SHP77 treated with DMSO at 0.1 percent for 48 hours (cell line): ENCODE measurements at regions not wholly inside any gene's neighbourhood (a gene's known extent, or its start where the extent isn't known, plus 50 kb on each side); places are given as distances from the start of the nearest gene placed in this dataset.
"Not testable (repeated sequence)": the region's sequence is repeated elsewhere in the genome, so short reads cannot be mapped to it uniquely, and the experiment has no call there.

Experiments used
- DNase-seq: peaks from one replicate; lab custom pipeline; 2025; lab: John Stamatoyannopoulos, UW

- no peak for DNase-seq
Measured at GRCh38 chr4:74544655-74545361, 99.9 kb downstream of the AREG start.

GRCh38 chr4:74545448-74545847 lies 100.5 kb downstream of the AREG start:
- DNase-seq = no peak

DNA sequence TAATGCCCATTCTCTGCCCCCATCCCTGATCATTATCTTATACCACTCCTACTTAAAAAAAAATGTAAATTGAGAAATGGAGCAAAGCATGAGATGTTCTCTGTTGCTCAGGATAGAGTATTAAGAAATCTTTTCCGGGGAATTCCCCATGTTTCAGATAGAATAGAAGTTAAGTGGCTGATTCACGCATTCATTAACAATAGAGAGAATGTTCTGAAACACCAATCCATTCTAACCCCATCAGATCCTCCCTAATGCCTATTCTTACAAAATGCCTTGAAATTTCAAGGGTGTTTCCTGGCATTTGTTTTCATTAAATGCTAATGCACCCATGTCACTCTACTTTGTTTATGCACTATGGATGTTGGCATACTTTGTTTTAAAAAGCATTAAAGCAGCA lies 101.1 kb downstream of the AREG start:
- no peak for DNase-seq

DNA sequence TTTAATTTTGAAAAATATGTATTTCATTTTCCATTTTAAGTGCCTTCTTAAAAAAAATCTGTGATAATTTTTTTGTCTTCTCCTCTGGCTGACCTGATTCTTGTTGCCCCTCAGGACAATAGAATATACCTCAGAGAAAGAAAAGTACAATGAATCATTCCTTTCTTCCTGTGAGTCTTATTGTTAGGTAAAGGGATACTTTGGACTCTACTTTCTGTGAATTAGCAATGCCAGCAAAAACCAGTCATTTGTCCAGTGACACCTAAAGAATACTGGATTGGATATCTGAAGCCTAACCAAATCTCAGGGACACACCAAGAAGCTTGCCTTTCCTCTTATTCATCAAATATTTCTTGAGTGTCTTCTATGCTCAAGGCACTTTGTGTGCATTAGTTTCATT lies 102.1 kb downstream of the AREG start:
- DNase-seq = no peak

GRCh38 chr4:74548561-74548960 lies 103.6 kb downstream of the AREG start:
- no peak for DNase-seq

DNA sequence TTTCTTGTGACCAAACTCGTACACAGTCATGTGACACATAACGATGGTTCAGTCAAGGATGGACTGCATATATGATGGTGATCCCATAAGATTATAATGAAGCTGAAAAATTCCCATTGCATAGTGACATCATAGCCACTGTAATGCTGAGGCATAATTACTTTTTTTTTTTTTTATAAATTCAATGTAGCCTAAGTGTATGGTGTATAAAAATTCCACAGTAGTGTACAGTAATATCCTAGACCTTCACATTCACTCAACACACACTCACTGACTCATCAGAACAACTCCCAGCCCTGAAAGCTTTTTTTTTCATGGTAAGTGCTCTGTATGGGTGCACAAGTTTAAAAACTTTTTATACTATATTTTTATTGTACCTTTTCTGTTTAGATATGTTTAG lies 105.0 kb downstream of the AREG start:
- no peak for DNase-seq

- DNase-seq = no peak
Measured at GRCh38 chr4:74555231-74555630, 110.3 kb downstream of the AREG start.

DNA sequence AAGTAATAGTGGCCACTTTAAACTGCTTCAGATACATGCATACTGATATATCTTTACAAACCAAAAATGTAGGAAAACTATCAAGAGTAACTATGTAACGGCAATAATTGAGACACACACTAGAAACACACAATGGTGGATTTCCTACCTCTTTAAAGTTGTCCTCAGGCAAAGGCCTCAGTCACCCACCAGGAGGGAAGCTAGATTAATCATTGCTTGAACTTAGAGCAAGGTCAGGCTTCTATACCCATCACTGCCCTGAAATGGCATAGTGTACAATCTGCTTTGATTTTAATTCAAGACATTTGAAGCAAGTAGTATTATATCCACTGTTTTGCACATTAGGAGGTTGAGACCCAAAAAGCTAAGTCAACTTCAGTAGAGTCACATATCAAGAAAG lies 110.9 kb downstream of the AREG start:
- DNase-seq = no peak

- DNase-seq = no peak
Measured at GRCh38 chr4:74559853-74560252, 114.9 kb downstream of the AREG start.

GRCh38 chr4:74567981-74568380 lies 123.0 kb downstream of the AREG start:
- DNase-seq = no peak

GRCh38 chr4:74570095-74570494 lies 125.2 kb downstream of the AREG start:
- DNase-seq = no peak

DNA sequence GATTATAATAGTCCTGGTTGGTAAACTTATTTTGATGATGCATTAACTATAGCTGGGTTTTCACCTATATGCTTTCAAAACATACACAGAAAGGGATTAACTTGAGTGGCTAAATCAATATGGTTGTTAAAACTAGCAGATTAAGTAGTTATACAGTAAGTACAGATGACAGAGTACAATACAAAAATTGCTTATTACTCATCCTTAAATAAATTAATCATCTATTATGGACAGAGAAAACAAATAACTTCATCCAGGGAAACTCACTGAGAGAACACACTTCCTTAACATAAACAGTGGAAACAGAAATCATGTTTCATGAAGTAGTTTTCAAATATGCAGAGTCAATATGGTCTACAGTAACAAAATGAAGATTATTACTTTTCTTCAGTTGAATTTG lies 133.4 kb downstream of the AREG start:
- no peak for DNase-seq

GRCh38 chr4:74578865-74579264 lies 133.9 kb downstream of the AREG start:
- not testable (repeated sequence) for DNase-seq

DNA sequence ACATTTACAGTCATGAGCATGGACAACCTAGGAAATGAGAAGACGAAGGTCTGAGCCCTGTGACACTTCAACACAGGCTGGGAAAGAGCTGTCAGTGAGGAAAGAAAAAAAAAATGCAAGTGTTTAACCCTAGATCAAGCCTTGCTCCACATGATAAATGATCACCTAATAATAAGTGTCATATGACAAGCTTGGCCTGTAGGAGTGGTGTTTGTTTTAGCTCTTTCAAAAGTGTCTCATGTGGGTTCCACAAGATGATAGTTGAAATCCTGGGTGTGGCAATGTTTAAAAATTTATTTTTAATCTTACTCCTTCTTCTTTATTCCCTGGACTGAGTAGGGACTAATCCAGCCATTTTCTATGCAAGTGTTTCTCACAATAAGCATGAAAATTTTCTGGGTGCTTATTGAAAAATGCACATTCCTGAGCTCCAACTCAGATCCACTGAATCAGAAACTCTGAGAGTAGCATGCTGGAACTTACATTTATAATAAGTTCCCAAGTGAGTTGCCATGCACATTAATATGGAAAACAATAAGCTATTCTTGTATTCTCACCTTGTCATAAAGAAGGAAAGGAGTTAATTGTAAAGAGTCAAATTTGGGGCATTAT lies 138.3 kb downstream of the AREG start:
- DNase-seq = no peak

GRCh38 chr4:74583757-74584156 lies 138.8 kb downstream of the AREG start:
- no peak for DNase-seq

GRCh38 chr4:74588350-74588749 lies 143.4 kb downstream of the AREG start:
- DNase-seq = no peak

- DNase-seq = no peak
Measured at GRCh38 chr4:74590476-74590875, 145.5 kb downstream of the AREG start.

- DNase-seq = no peak
Measured at GRCh38 chr4:74598611-74599325, 153.8 kb downstream of the AREG start.

- DNase-seq = no peak
Measured at GRCh38 chr4:74603186-74603585, 158.2 kb downstream of the AREG start.

DNA sequence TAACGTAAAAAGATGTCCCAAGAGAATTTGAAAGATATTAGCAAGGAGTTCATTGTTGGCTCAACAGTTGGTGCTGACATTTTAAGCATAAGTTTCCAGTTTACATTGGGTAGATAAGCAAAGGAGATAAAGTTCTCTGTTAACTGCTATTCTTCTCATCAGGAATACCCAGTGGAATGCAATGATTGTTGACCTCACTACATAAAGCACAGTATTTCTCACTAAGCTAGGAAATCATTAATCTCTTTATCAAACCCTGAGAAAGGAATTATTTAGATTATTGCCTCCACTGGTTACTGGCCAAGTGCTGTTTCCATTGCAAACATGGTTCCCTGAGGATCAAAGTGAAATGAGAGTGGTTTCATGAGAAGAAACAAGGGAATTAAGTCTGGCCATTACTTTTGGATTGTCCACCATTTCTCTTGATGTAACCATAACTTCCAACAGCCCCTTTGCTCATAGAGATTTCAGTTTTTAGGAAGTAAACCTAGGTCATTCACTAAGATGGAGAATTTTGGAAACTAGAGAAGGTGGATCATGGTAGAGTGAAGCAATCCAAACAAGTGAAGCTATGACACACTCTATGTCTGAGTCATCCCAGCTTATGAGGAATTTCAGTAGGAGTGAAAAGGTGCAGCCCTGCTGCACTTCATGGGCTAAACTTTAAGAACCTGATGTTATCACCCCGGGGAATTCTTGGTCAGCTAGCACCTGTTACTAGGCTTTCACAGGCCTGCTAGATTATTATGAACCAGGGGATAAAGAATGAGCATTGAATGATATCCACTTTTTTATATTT lies 163.4 kb downstream of the AREG start:
- no peak for DNase-seq

DNA sequence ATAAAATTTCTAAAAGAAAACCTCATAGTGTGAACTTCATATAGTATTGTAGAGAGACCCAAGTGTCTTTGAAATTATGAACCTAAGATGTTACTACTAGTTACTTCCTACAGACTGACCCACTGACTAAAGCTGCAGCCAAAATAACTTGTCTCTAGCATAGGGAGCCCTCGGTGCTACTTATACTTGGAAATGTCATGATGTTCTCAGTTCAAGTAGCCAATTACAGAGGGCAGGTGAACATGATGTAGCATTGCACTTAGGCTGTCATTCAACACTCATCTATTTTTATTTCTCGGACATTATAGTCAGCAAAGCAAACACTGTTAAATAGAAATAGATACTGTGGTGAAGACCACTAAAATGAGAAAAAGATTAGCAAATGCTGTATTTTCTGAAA lies 165.6 kb downstream of the AREG start:
- DNase-seq = no peak

DNA sequence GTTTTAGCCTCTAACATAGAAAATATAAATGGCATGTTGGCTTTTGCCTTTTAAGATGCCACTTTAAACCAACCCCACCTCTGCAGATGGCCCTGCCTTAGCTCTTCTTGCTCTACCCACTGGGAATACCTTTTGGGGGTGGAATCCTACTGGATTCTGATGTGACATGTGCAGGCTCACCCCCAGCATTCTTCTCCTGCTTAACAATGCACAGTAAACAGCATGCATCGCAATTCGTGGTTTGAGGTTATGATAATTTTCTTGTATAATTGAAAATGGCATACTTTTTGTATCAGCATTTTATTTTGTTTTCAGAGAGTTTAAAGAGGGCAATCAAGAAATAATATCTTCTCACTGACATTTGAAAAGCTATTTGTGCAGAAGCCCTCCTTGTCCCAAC lies 167.9 kb downstream of the AREG start:
- DNase-seq = no peak

DNA sequence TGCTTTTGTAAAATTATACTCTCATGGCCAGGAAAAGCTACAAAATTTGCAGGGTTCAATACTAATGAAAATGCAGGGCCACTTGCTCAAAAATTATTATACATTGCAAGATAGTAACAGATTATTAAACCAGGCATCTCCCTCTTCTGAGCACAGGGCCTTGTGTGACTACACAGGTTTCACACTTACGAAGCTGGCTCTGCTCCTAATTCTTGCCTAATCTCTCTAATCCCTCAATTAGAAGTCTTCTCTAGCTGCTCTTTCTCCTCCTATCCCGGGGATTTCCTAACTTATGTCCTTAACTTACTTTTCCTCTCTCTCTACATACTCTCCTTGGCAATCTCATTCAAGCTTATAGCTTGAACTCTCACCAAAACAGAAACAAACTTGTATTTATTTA lies 168.3 kb downstream of the AREG start:
- no peak for DNase-seq
